ENCODE measurements at regions not wholly inside any gene's neighbourhood (a gene's known extent, or its start where the extent isn't known, plus 50 kb on each side); places are given as distances from the start of the nearest gene placed in this dataset.

DNA sequence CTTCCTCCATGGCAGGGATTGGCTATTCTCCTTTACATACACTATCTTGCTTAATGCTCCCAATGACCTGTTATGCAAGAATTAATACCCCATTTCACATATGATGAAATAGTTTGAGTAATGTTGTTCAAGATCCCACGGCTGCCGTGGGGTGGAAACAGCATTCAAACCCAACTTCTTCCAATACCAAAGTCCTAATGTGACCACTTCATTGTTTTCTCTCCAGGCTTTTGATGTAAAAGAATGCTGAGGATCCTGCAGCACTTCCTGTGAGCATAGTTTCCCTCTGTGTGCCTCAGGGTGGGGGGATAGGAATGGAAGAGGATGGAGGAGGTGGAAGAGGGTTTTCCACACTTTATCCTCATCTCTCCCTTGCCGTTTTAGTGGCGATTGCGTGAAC is 199.4 kb downstream of the IRS1 start:
- TF ChIP-seq, protein P1, sequence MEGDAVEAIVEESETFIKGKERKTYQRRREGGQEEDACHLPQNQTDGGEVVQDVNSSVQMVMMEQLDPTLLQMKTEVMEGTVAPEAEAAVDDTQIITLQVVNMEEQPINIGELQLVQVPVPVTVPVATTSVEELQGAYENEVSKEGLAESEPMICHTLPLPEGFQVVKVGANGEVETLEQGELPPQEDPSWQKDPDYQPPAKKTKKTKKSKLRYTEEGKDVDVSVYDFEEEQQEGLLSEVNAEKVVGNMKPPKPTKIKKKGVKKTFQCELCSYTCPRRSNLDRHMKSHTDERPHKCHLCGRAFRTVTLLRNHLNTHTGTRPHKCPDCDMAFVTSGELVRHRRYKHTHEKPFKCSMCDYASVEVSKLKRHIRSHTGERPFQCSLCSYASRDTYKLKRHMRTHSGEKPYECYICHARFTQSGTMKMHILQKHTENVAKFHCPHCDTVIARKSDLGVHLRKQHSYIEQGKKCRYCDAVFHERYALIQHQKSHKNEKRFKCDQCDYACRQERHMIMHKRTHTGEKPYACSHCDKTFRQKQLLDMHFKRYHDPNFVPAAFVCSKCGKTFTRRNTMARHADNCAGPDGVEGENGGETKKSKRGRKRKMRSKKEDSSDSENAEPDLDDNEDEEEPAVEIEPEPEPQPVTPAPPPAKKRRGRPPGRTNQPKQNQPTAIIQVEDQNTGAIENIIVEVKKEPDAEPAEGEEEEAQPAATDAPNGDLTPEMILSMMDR (IDR thresholded peaks at IDR 0.05; ENCODE audit: borderline replicate concordance, extremely low read depth, low read length, poor library complexity, severe bottlenecking), result no peak
- no peak for TF ChIP-seq EZH2 (IDR thresholded peaks at IDR 0.05; ENCODE audit: borderline replicate concordance, low read depth, low read length, severe bottlenecking)
